GM21717 (cell line): ENCODE measurements at regions not wholly inside any gene's neighbourhood (a gene's known extent, or its start where the extent isn't known, plus 50 kb on each side); places are given as distances from the start of the nearest gene placed in this dataset.
"Not testable (repeated sequence)": the region's sequence is repeated elsewhere in the genome, so short reads cannot be mapped to it uniquely, and the experiment has no call there.

Experiments
- ATAC-seq: cut with Tn5 transposase; IDR thresholded peaks from one replicate; pipeline ENCODE4 v1.9.1; 2021; ENCODE audit warnings: mild to moderate bottlenecking, moderate library complexity; ENCODE audit not compliant: unreplicated experiment

- no peak for ATAC-seq
Measured at GRCh38 chr10:125605167-125605566, 77.8 kb downstream of the TEX36 start.

- ATAC-seq = no peak
Measured at GRCh38 chr10:125602825-125603224, 80.1 kb downstream of the TEX36 start.

DNA sequence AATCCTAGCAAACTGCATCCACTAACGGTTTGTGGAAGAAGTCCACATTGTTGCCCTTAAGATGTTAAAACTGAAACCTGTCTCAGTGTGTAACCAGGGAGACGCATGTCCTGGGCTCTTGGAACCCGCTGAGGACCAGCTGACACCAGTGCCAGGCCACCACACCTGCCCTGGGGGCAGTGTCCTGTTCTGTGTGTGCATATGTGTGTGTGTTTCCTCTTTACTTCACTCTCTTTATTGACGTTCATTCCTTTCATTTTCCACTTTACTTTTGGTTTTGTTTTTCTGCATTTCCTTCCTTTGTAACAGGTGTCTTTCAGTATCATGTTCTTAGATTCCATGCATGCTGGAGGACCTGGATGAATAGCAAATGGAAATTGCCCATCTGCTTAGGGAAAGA lies 83.8 kb downstream of the TEX36 start:
- ATAC-seq = no peak

DNA sequence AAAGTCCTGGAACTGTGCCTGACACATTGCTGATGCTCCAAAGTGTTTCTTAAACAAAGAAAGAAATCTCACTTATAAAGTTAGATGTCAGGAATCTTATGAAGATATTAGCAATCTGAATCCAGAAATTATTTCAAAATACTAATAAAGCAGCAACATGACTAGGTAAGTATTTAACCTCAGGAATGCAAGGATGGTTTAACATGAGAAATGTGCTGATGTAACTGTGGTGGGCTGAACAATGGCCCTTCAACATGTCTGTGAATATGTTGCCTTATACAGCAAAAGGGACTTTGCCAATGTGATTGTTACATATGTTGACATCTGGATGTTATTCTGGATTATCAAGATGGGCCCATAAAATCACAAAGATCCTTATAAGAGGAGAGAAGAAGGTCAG lies 87.1 kb downstream of the TEX36 start:
- no peak for ATAC-seq

DNA sequence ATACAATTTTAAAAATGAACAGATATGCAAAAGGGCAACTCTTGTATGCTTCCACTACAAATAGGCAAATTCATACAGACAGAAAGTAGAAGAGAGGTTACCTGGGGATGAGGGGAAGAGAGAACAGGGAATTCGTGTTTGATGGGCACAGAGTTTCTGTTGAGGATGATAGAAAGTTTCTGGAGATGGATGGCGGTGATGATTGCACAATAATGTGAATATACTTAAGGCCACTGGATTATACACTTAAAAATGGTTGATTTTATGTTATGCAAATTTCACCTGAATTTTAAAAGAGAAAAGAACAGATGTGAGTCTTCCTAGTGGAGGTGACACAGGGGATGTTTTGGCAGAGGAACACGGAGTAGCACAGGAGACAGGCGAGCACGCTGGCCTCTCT lies 89.3 kb downstream of the TEX36 start:
- no peak for ATAC-seq

- ATAC-seq = no peak
Measured at GRCh38 chr10:125592897-125593296, 90.1 kb downstream of the TEX36 start.

GRCh38 chr10:125591886-125592285 lies 91.1 kb downstream of the TEX36 start:
- ATAC-seq = no peak

DNA sequence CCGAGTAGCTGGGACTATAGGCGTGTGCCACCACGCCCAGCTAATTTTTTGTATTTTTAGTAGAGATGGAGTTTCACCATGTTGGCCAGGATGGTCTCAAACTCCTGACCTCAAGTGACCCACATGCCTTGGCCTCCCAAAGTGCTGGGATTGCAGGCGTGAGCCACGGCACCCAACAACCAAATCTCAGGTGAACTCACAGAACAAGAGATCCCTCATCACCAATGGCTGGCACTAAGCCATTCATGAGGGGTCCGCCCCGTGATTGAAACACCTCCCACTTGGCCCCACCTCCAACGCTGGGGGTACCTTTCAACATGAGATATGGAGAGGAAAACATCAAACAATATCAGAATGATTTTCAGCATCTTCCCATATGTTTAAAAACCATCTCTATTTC lies 94.2 kb downstream of the TEX36 start:
- ATAC-seq = not testable (repeated sequence)

GRCh38 chr10:125584954-125585353 lies 98.0 kb downstream of the TEX36 start:
- ATAC-seq = no peak

DNA sequence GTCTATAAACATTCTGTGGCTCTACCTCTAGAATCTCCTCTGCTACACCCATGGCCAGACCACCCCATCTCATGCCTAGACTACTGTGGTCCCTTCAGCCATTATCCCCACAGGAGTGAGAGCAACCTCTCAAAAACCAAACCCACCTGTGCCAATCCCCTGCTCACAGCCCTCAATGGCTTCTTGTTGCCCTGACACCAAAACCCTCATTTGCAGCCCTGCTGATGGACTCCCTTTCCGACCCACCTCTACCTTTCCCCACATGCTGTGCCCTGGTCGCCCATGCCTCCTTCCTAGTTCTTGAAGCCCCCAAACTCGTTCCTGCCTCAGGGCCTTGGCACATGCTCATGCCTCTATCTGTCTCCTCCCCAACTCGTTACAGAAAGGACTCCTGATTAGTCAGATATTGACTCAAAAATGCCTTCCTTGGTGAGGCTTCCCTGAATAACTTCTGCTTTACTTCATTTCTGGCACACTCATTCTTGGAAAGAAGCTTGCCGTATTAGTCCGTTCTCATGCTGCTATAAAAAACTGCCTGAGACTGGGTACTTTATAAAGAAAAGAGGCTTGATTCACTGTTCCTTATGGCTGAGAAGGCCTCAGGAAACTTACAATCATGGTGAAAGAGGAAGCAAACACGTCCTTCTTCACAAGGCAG lies 104.2 kb downstream of the TEX36 start:
- ATAC-seq = no peak

DNA sequence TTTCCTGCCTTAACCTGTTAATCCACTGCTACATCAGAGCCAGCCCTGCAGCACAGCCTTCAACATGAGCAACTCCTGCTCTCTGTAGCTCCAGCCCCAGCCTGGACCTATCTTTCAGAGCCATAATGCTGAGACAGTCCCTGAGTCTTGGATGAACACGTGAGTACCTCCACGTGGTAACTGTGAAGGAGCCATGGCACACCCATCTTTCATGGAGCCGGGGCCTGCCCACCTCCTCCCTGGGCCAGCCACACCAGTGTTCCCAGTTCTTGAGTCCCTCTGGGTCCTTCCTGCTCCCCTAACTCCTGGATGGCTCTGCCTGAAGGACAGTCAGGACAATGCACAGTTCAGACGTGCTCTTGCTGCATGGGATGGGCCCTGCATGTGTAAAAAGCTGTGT lies 107.1 kb downstream of the TEX36 start:
- ATAC-seq = no peak

DNA sequence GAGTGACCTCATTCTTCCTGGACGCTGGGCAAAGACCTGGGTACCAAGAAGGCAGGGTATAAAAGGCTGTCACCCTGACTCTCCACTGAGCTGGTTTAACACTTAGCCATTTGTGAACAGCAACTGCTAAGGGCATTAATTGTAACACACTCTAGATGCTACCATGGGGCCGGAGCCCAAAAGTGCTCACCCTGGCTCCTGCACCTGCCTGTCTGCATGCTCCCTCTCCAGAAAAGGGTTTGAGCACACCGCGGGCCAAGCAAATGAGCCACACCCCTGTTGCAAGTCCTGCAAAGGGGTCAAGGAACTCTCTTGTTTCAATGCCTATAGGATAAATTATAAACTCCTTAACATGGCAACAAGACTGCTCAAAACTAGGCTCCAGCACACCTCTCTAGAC lies 114.8 kb downstream of the TEX36 start:
- ATAC-seq = no peak

- no peak for ATAC-seq
Measured at GRCh38 chr10:125567529-125567928, 115.4 kb downstream of the TEX36 start.

DNA sequence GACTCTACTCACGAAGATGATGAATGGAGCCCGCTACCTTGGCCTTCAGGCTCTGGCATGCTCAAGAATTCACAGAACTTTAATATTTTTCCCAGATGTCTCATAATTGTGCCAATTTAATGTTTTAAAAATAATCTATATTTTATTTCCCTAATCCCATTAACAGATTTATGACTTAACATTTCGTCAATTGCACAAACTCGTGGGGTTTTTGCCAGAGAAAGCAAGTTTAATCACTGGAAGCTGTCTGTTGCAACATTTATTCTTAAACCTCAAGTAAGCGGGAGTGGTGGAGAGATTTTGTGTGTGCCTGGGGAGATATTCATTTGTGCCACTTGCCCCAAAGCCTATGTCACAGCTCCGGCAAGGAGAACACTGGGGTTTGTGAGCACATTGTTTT lies 117.9 kb downstream of the TEX36 start:
- no peak for ATAC-seq

DNA sequence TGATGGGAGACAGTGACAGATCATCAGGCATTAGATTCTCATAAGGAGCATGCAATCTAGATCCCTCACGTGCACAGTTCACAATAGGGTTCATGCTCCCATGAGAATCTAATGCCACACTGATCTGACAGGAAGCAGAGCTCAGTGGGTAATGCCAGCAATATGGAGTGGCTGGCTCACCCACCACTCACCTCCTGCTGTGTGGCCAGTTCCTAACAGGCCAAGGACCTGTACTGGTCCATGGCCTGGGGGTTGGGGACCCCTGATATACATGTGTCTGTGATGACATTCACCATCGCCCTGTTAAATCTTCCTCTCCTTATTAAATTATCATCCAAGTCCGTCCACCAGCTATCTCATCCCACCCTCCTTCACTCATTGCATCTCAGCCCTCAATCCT lies 118.4 kb downstream of the TEX36 start:
- ATAC-seq = no peak

- ATAC-seq = no peak
Measured at GRCh38 chr10:125562737-125563136, 120.2 kb downstream of the TEX36 start.

DNA sequence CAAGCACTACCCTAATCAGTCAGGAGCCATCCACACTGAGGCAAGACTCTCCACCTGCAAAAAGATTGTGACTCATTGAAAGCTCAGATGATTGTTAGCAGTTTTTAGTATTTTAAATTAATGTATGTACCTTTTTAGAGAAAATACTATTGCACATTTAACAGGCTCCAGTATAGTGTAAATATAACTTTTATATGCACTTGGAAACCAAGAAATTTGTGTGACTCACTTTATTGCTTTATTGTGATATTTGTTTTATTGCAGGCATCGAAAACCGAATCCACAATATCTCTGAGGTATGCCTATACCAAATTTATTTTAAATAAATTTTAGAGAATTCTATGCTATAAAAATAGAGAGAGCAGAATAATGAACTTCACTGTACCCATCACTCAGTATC lies 122.0 kb downstream of the TEX36 start:
- ATAC-seq = no peak

DNA sequence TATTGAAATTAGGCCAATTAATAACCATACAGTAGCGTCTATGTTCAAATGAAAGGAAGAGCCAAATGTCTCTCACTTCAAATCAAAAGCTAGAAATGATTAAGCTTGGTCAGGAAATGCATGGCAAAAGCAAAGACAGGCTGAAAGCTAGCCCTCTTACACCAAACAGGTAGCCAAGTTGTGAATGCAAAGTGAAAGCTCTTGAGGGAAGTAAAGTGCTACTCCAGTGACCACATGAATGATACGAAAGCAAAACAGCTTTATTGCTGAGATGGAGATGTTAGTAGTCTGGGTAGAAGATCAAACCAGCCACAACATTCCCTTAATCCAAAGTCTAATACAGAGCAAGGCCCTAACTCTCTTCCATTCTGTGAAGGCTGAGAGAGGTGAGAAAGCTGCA lies 123.8 kb downstream of the TEX36 start:
- peak; percentile 92 for ATAC-seq

- no peak for ATAC-seq
Measured at GRCh38 chr10:125557801-125558505, 125.0 kb downstream of the TEX36 start.

- no peak for ATAC-seq
Measured at GRCh38 chr10:125557311-125557710, 125.7 kb downstream of the TEX36 start.

DNA sequence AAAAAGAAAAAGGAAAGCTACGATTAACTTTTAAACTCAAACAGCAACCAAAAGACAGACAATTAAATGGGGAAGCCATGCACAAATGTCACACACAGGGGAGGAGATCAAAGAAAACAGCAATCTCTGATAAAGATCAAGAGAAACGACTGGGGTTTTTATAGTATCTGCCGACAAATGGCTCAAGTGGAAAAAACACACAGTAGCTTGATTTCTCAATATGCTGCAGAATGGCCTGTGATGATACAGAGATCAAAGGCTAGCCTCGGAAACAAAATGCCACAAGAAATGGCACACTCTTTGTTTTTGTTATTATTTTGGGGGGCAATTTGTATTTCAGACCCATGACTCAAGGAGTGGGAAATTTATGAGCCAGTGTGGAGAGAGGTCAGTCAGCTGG lies 126.1 kb downstream of the TEX36 start:
- no peak for ATAC-seq

GRCh38 chr10:125555743-125556142 lies 127.2 kb downstream of the TEX36 start:
- ATAC-seq = no peak

DNA sequence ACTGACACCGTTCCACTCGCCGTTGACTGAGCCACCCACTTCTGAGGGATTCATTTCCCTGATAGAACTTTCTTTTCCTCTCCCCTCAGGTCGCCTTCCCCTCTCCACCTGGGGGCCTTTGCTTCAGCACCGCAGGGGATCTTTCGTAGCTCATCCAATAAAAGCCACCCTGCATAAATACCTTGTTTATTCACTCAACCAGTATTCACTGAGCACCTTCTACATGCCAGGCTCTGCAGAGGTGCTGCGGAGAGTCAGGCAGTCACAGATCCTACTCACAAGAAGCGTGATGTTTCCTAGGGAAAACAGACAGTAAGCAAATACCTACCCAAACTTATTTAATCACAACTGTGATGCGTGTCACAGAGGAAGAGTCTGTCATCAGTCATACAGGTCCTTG lies 127.7 kb downstream of the TEX36 start:
- ATAC-seq = no peak
